DOHH2 (cell line): ENCODE measurements at regions not wholly inside any gene's neighbourhood (a gene's known extent, or its start where the extent isn't known, plus 50 kb on each side); places are given as distances from the start of the nearest gene placed in this dataset.

Experiments
- H3F3A ChIP-seq: fragments of 200-600 bp; sonication (generic), shearing (Covaris generic); 2 replicates; pipeline ENCODE4 v1.6.0; 2016; ENCODE audit warnings: antibody characterized with exemption, mild to moderate bottlenecking; ENCODE audit not compliant: control insufficient read depth, insufficient read depth
- H3K27ac ChIP-seq: fragments of 200-600 bp; sonication (generic); 2 replicates; pipeline ENCODE4 v1.5.1; 2014; ENCODE audit warnings: low read depth, mild to moderate bottlenecking, low read length, moderate library complexity
- H3K27me3 ChIP-seq: fragments of 200-600 bp; sonication (generic); 2 replicates; pipeline ENCODE4 v1.6.1; 2014; ENCODE audit warnings: mild to moderate bottlenecking, low read length, mixed read lengths; ENCODE audit not compliant: control insufficient read depth
- H3K36me3 ChIP-seq: fragments of 200-600 bp; sonication (generic); 2 replicates; pipeline ENCODE4 v1.6.1; 2014; ENCODE audit warnings: mild to moderate bottlenecking, low read length, moderate library complexity, mixed read lengths; ENCODE audit not compliant: control insufficient read depth
- H3K4me1 ChIP-seq: fragments of 200-600 bp; sonication (generic); 2 replicates; pipeline ENCODE4 v1.6.1; 2014; ENCODE audit warnings: mild to moderate bottlenecking, low read length, mixed read lengths; ENCODE audit not compliant: control insufficient read depth
- H3K4me2 ChIP-seq: fragments of 200-600 bp; sonication (generic); 2 replicates; pipeline ENCODE4 v1.6.0; 2014; ENCODE audit warnings: mild to moderate bottlenecking, low read length, moderate library complexity
- H3K4me3 ChIP-seq: fragments of 200-600 bp; sonication (generic); 2 replicates; pipeline ENCODE4 v1.5.1; 2014; ENCODE audit warnings: mild to moderate bottlenecking, low read length, mixed read lengths
- H3K79me2 ChIP-seq: fragments of 200-600 bp; sonication (generic); 2 replicates; pipeline ENCODE4 v1.6.1; 2014; ENCODE audit warnings: mild to moderate bottlenecking, low read length, mixed read lengths; ENCODE audit not compliant: control insufficient read depth
- H3K9me2 ChIP-seq: fragments of 200-600 bp; sonication (generic); replicated peaks from 2 replicates; pipeline ENCODE4 v1.6.1; 2014; ENCODE audit warnings: mild to moderate bottlenecking, low read length, mixed read lengths; ENCODE audit not compliant: control insufficient read depth
- H3K9me3 ChIP-seq: fragments of 200-600 bp; sonication (generic); 2 replicates; pipeline ENCODE4 v1.6.1; 2014; ENCODE audit warnings: antibody characterized with exemption, low read length, mixed read lengths; ENCODE audit not compliant: control insufficient read depth, insufficient read depth
- H4K20me1 ChIP-seq: fragments of 200-600 bp; sonication (generic); 2 replicates; pipeline ENCODE4 v1.6.0; 2014; ENCODE audit warnings: low read depth, mild to moderate bottlenecking, antibody characterized with exemption, low read length, moderate library complexity; ENCODE audit not compliant: control insufficient read depth, insufficient read depth
- EZH2phosphoT487 ChIP-seq: fragments of 200-600 bp; sonication (generic); IDR thresholded peaks from 2 replicates; pipeline ENCODE4 v1.6.1; 2017; ENCODE audit warnings: borderline replicate concordance, mild to moderate bottlenecking, antibody characterized with exemption, low read length, moderate library complexity, mixed read lengths
- TF ChIP-seq, protein P1 (sequence below): fragments of 200-600 bp; sonication (generic); IDR thresholded peaks from one replicate; pipeline ENCODE4 v1.5.1; 2014; ENCODE audit warnings: antibody characterized with exemption, mild to moderate bottlenecking, low read depth, low read length; ENCODE audit not compliant: poor library complexity, severe bottlenecking

GRCh38 chr12:105801351-105801750, 337.4 kb downstream of the NUAK1 start:
- Histone ChIP-seq H3K4me3 (no peak overlapping the region), H3K4me2 (no peak overlapping the region), H3K9me3 (no peaks in the 10 kb centered on the region), H3K79me2 (no peaks in the 10 kb centered on the region), H3K4me1 (no peaks in the 10 kb centered on the region), H3K27ac (no peak overlapping the region), H3K9me2 (no peaks in the 10 kb centered on the region), H3K36me3 (no peaks in the 10 kb centered on the region), H4K20me1 (no peaks in the 10 kb centered on the region), H3F3A (no peaks in the 10 kb centered on the region), H3K27me3 (no peaks in the 10 kb centered on the region)
- TF ChIP-seq, protein P1, sequence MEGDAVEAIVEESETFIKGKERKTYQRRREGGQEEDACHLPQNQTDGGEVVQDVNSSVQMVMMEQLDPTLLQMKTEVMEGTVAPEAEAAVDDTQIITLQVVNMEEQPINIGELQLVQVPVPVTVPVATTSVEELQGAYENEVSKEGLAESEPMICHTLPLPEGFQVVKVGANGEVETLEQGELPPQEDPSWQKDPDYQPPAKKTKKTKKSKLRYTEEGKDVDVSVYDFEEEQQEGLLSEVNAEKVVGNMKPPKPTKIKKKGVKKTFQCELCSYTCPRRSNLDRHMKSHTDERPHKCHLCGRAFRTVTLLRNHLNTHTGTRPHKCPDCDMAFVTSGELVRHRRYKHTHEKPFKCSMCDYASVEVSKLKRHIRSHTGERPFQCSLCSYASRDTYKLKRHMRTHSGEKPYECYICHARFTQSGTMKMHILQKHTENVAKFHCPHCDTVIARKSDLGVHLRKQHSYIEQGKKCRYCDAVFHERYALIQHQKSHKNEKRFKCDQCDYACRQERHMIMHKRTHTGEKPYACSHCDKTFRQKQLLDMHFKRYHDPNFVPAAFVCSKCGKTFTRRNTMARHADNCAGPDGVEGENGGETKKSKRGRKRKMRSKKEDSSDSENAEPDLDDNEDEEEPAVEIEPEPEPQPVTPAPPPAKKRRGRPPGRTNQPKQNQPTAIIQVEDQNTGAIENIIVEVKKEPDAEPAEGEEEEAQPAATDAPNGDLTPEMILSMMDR, result no peak
- TF ChIP-seq EZH2phosphoT487, result no peak

DNA sequence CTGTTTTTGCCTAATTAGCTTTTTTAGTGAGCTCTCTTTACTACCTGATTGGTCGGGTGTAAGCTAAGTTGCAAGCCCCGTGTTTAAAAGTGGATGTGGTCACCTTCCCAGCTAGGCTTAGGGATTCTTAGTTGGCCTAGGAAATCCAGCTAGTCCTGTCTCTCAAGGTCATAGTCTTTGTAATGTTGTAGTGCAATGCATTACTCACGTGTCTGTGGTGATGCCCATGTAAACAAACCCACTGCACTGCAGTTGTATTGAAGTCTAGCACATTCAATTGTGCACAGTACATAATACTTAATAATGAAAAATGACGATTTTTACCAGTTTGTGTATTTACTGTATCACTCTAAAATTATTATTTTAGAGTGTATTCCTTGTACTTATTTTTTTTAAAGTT, 335.5 kb downstream of the NUAK1 start:
- H3K27me3 ChIP-seq, result no peaks in the 10 kb centered on the region; the same call in 1 of the 2 replicates
- H3K36me3 ChIP-seq, result no peaks in the 10 kb centered on the region
- no peaks in the 10 kb centered on the region for H3K9me2 ChIP-seq
- no peak overlapping the region for H3K27ac ChIP-seq
- no peak overlapping the region for H3K4me3 ChIP-seq
- no peaks in the 10 kb centered on the region for H3K9me3 ChIP-seq
- no peaks in the 10 kb centered on the region for H3F3A ChIP-seq
- H3K4me1 ChIP-seq, result no peaks in the 10 kb centered on the region
- H3K79me2 ChIP-seq, result no peaks in the 10 kb centered on the region
- no peak overlapping the region for H3K4me2 ChIP-seq
- TF ChIP-seq EZH2phosphoT487, result no peak
- H4K20me1 ChIP-seq, result no peaks in the 10 kb centered on the region

GRCh38 chr12:105804591-105805265, 334.0 kb downstream of the NUAK1 start:
- Histone ChIP-seq H3K9me2 (no peaks in the 10 kb centered on the region), H3K79me2 (no peaks in the 10 kb centered on the region), H4K20me1 (no peaks in the 10 kb centered on the region), H3K4me2 (no peak overlapping the region), H3K9me3 (no peaks in the 10 kb centered on the region), H3K4me3 (no peak overlapping the region), H3K36me3 (no peaks in the 10 kb centered on the region), H3K27ac (no peak overlapping the region), H3K27me3 (peaks cover 4% of the 10 kb centered on the region; the same call in 1 of the 2 replicates), H3K4me1 (no peaks in the 10 kb centered on the region), H3F3A (no peaks in the 10 kb centered on the region)
- no peak for TF ChIP-seq EZH2phosphoT487
- TF ChIP-seq, protein P1, result no peak

GRCh38 chr12:105805730-105806399, 332.9 kb downstream of the NUAK1 start:
- no peak overlapping the region for H3K27ac ChIP-seq
- H3K4me2 ChIP-seq, result no peak overlapping the region
- H3K79me2 ChIP-seq, result no peaks in the 10 kb centered on the region
- H3K9me3 ChIP-seq, result no peaks in the 10 kb centered on the region
- H3K4me1 ChIP-seq, result no peaks in the 10 kb centered on the region
- no peaks in the 10 kb centered on the region for H3K36me3 ChIP-seq
- no peaks in the 10 kb centered on the region for H3K9me2 ChIP-seq
- peaks cover 4% of the 10 kb centered on the region; the same call in 1 of the 2 replicates for H3K27me3 ChIP-seq
- H3F3A ChIP-seq, result no peaks in the 10 kb centered on the region
- no peak overlapping the region for H3K4me3 ChIP-seq
- no peak for TF ChIP-seq EZH2phosphoT487
- TF ChIP-seq, protein P1, result no peak
- no peaks in the 10 kb centered on the region for H4K20me1 ChIP-seq
